ENCODE measurements at regions not wholly inside any gene's neighbourhood (a gene's known extent, or its start where the extent isn't known, plus 50 kb on each side); places are given as distances from the start of the nearest gene placed in this dataset.

DNA sequence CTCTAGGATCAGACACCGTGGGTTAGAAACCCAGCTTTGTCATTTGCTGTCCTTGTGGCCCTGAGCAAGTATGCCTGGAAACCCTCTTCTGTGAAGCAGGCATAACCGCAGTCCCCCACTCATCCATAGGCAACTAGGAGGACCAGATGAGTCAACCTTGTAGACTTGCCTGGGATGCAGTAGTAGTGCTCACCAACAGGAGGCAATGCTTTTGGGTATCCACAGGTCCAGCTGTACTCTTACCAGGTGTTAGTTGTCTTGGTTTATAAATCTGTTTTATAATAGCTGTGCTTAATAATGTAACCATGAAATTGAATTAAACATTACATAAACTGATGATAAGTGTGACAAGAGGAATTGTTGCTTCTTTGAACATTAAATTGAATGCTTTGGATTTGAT is 389.3 kb downstream of the IL20RB start:
- no peaks in the 10 kb centered on the region for H3K36me3 ChIP-seq (ENCODE audit: control insufficient read depth, insufficient read depth, low read length)
- WGBS, 2 experiments (ENCODE audit: insufficient coverage in 2 of 2), result 83 to 100% methylated on average over 1 to 2 of the region's 2 CpGs
- H3K4me1 ChIP-seq (ENCODE audit: control insufficient read depth, insufficient read depth, low read length, poor library complexity, severe bottlenecking), result no peaks in the 10 kb centered on the region
- H3K9me3 ChIP-seq (ENCODE audit: control insufficient read depth, low read length), result no peaks in the 10 kb centered on the region
- no peak overlapping the region for H3K4me3 ChIP-seq (ENCODE audit: extremely low read depth, insufficient read depth, low read length, poor library complexity, severe bottlenecking)
- no peak overlapping the region for H3K27ac ChIP-seq (ENCODE audit: low read depth, low read length, severe bottlenecking)

DNA sequence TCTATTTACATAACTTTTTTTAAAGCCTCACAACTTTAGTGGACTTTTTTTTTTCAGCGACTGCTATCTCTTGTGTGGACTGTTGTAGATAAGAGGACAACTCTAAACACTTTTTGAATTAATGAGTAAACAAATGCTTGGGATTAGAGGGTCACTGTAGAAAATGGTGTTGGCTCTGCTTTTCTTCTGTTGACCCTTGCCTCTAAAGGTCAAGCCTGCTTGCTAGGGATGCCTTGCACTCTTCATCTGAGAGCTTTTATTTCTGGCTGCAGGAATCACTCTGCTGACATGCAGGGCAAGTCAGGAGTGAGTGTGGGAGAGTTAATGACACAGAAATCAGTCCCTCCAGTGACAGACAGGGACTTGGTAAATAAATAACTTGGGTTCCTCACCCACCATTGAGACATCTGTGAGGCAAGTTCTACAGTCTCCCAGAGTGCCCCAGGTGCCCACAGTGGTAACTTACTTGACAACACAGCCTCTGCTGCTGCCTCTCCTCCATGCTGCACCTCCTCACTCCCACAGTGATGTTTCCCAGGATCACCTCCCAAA is 390.1 kb downstream of the IL20RB start:
- WGBS, 2 experiments (ENCODE audit: insufficient coverage in 2 of 2), result no CpG with 5 or more reads among the region's 1 CpG
- Histone ChIP-seq H3K4me1 (ENCODE audit: control insufficient read depth, insufficient read depth, low read length, poor library complexity, severe bottlenecking) (no peaks in the 10 kb centered on the region), H3K36me3 (ENCODE audit: control insufficient read depth, insufficient read depth, low read length) (no peaks in the 10 kb centered on the region), H3K9me3 (ENCODE audit: control insufficient read depth, low read length) (no peaks in the 10 kb centered on the region), H3K27ac (ENCODE audit: low read depth, low read length, severe bottlenecking) (no peak overlapping the region), H3K4me3 (ENCODE audit: extremely low read depth, insufficient read depth, low read length, poor library complexity, severe bottlenecking) (no peak overlapping the region)

DNA sequence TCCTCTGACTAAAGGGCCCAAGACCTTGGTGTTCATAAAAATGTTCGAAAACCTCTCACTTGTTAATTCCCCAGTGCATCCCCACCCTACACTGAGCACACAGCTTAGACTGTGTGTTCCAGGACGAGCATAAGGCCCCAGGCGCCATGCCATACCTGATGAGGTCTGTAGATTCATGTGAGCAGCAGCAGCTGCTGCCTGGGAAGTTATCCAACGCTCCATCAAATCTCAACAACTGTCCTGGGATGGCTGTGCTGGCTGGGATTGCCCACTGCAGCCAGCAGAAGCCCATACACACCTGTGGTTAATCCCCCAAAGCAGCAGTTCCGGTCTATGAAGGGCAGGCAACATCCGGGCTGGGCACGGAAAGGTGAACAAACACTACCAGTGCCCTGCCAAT is 391.2 kb downstream of the IL20RB start:
- H3K27ac ChIP-seq (ENCODE audit: low read depth, low read length, severe bottlenecking), result no peak overlapping the region

DNA sequence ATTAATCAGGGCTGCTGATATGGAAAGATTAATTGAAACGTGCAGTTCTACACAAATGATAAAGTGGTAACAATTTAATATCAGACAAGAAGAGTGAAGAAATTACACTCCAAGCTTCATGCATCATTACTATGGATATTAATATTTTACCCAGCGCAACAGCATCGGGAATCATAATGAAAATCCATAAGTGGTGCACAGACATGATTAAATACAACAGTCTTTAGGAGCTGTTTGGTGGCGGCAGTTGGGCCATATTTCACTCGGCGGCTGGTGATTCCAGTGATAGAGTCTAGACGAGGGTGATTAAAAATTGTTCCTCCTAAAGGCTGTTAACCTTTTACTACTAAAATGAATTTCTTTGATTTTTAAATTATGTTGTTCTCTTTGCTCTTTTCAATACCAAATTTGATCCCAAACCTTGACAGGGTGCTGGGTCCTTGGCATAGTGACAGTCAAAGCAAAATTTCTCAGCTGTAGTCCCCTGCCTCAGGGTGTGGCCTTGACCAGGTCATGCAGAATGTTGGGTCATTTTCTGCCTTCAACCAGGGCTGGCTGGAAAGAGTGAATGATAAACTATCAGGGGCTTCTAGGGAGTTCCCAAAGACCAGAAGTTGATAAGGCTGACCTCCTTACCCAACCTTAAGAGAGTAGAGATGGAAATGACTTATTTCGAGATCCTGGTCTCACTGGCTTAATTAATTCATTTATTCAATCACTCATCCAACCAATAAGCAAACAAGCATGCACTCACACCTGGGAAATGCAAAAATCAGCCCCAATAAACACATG is 392.0 kb downstream of the IL20RB start:
- Histone ChIP-seq H3K36me3 (ENCODE audit: control insufficient read depth, insufficient read depth, low read length) (no peaks in the 10 kb centered on the region), H3K4me1 (ENCODE audit: control insufficient read depth, insufficient read depth, low read length, poor library complexity, severe bottlenecking) (no peaks in the 10 kb centered on the region), H3K9me3 (ENCODE audit: control insufficient read depth, low read length) (no peaks in the 10 kb centered on the region), H3K4me3 (ENCODE audit: extremely low read depth, insufficient read depth, low read length, poor library complexity, severe bottlenecking) (no peak overlapping the region), H3K27ac (ENCODE audit: low read depth, low read length, severe bottlenecking) (no peak overlapping the region)
- WGBS, 2 experiments (ENCODE audit: insufficient coverage in 2 of 2), result 80 to 100% methylated on average over 1 to 7 of the region's 8 CpGs

More for the DNA sequence above, 391.2 kb downstream of the IL20RB start:
- H3K4me3 ChIP-seq (ENCODE audit: extremely low read depth, insufficient read depth, low read length, poor library complexity, severe bottlenecking), result no peak overlapping the region
- 50 to 75% methylated on average over 2 to 5 of the region's 7 CpGs for WGBS, 2 experiments (ENCODE audit: insufficient coverage in 2 of 2)
- H3K9me3 ChIP-seq (ENCODE audit: control insufficient read depth, low read length), result no peaks in the 10 kb centered on the region
- no peaks in the 10 kb centered on the region for H3K4me1 ChIP-seq (ENCODE audit: control insufficient read depth, insufficient read depth, low read length, poor library complexity, severe bottlenecking)
- H3K36me3 ChIP-seq (ENCODE audit: control insufficient read depth, insufficient read depth, low read length), result no peaks in the 10 kb centered on the region

DNA sequence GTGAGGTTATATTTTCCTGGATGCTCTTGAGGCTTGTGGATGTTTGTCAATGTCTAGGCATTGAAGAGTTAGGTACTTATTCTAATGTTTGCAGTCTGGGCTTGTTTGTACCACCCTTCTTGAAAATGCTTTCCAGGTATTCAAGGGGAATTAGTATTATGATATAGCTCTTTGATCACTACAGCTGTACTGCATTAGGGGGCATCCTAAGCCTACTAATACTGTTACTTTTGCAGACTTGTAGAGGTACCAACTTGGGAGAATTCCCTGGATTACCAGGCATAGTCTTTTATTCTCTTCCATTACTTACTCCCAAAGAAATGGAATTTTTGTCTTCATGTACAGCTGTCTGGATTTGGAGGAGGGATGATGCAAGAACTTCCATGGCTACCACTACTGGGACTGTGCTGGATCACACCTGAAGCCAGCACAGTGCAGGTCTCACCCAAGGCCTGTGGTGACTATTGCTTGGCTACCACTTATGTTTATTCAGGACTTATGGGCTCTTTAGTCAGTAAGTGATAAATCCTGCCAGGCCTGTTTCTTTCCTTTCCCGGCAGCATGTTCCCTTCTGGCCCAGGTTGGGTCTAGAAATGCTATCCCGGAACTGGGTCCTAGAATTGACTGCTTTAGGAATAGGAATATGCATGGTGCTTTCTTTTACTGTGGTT is 402.9 kb downstream of the IL20RB start:
- no peaks in the 10 kb centered on the region for H3K4me1 ChIP-seq (ENCODE audit: control insufficient read depth, insufficient read depth, low read length, poor library complexity, severe bottlenecking)

DNA sequence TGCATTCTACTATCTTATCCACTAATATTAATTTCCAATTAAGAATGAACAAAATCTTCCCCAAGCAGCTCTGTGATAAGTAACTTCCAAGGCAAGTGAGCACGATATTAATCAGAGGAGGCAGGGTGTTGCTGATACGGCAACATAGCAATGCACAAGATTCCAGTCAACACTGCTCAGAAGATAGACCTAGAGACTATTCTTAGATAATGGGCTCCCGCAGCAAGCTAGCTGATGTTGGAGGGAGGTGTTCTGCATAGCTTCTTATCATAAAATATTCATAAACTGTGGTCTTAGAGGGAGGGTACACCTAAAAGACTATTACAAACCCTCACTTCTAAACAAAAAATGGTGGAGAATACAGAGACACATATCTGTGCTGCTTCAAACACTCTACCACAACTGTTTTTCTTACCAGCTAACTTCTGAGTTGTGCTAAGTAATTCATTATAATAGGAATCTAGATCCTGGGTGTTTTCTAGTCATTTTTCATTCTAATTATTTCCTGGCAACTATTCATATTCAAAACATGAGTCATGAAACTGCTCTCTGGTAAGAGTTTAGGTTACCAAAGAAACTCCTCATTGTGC is 382.0 kb upstream of the SOX14 start:
- H3K9me3 ChIP-seq (ENCODE audit: control insufficient read depth, low read length), result no peaks in the 10 kb centered on the region
- H3K36me3 ChIP-seq (ENCODE audit: control insufficient read depth, insufficient read depth, low read length), result no peaks in the 10 kb centered on the region
- no peaks in the 10 kb centered on the region for H3K4me1 ChIP-seq (ENCODE audit: control insufficient read depth, insufficient read depth, low read length, poor library complexity, severe bottlenecking)
- no peak overlapping the region for H3K4me3 ChIP-seq (ENCODE audit: extremely low read depth, insufficient read depth, low read length, poor library complexity, severe bottlenecking)
- H3K27ac ChIP-seq (ENCODE audit: low read depth, low read length, severe bottlenecking), result no peak overlapping the region
- 86 to 100% methylated on average over 1 of the region's 3 CpGs for WGBS, 2 experiments (ENCODE audit: insufficient coverage in 2 of 2)

More for the DNA sequence above, 402.9 kb downstream of the IL20RB start:
- 80 to 100% methylated on average over 1 of the region's 2 CpGs for WGBS, 2 experiments (ENCODE audit: insufficient coverage in 2 of 2)
- Histone ChIP-seq H3K9me3 (ENCODE audit: control insufficient read depth, low read length) (no peaks in the 10 kb centered on the region), H3K4me3 (ENCODE audit: extremely low read depth, insufficient read depth, low read length, poor library complexity, severe bottlenecking) (no peak overlapping the region), H3K36me3 (ENCODE audit: control insufficient read depth, insufficient read depth, low read length) (no peaks in the 10 kb centered on the region), H3K27ac (ENCODE audit: low read depth, low read length, severe bottlenecking) (no peak overlapping the region)

DNA sequence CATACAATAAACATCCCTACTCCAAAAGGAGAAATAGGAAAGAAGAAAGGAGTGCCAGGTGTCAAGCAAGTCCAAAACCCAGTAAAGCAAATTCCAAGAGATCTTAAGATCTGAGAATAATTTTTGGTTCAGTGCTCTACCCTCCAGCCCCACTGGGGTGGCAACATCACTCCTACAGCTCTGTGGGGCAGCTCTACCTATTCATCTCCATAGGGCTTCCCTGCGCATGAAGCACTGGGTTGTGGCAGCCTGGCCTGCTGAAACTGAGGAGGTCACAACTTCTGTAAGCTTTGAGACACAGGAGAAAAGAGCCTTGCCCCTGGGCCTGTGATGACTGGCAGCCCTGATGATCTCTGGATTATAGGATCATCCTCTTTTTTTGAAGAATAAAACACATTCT is 378.2 kb upstream of the SOX14 start:
- no peaks in the 10 kb centered on the region for H3K36me3 ChIP-seq (ENCODE audit: control insufficient read depth, insufficient read depth, low read length)
- no peaks in the 10 kb centered on the region for H3K9me3 ChIP-seq (ENCODE audit: control insufficient read depth, low read length)
- H3K4me3 ChIP-seq (ENCODE audit: extremely low read depth, insufficient read depth, low read length, poor library complexity, severe bottlenecking), result no peak overlapping the region
- no peak overlapping the region for H3K27ac ChIP-seq (ENCODE audit: low read depth, low read length, severe bottlenecking)
- 80% methylated on average over 1 of the region's 1 CpG; no CpG with 5 or more reads in 1 of the 2 experiments for WGBS, 2 experiments (ENCODE audit: insufficient coverage in 2 of 2)
- H3K4me1 ChIP-seq (ENCODE audit: control insufficient read depth, insufficient read depth, low read length, poor library complexity, severe bottlenecking), result no peaks in the 10 kb centered on the region

DNA sequence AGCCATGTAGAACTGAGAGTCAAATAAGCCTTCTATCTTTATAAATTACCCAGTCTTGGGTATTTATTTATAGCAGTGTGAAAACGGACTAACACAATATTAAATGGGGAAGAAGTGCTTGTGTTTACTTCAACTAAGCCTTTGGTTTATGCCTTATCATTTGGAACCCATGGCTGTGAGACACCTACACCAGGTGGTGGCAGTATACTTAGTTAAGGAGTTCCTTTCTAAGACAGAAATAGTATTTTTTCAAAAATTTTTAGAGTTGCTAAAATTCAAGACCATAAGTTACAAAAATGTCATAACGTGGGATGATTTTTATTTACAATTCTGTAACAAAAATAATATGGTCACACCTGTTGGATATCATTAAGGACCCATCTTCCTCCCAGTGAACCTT is 354.5 kb upstream of the SOX14 start:
- Histone ChIP-seq H3K27ac (ENCODE audit: low read depth, low read length, severe bottlenecking) (no peak overlapping the region), H3K36me3 (ENCODE audit: control insufficient read depth, insufficient read depth, low read length) (no peaks in the 10 kb centered on the region), H3K9me3 (ENCODE audit: control insufficient read depth, low read length) (no peaks in the 10 kb centered on the region), H3K4me1 (ENCODE audit: control insufficient read depth, insufficient read depth, low read length, poor library complexity, severe bottlenecking) (no peaks in the 10 kb centered on the region), H3K4me3 (ENCODE audit: extremely low read depth, insufficient read depth, low read length, poor library complexity, severe bottlenecking) (no peak overlapping the region)
- 50% methylated on average over 1 of the region's 2 CpGs; no CpG with 5 or more reads in 1 of the 2 experiments for WGBS, 2 experiments (ENCODE audit: insufficient coverage in 2 of 2)

DNA sequence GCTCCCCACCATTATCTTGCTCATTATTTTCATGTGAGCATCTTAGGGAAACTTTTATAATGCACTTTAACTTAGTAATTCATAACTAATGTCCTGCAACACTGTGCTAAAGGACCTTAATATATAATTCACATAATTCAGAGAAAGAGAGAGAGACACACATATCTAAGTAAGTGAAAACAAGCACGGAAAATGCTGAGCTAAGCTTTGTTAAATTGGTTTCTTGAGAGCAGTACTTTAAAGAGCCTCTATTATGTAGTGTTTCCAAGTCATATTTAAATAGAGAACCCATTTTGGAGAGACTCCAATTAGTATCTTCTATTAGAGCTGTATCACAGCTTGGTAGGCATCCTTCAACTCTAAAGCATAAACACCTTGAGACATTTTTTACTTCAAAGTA is 354.1 kb upstream of the SOX14 start:
- H3K9me3 ChIP-seq (ENCODE audit: control insufficient read depth, low read length), result no peaks in the 10 kb centered on the region
- no peak overlapping the region for H3K27ac ChIP-seq (ENCODE audit: low read depth, low read length, severe bottlenecking)
- H3K4me1 ChIP-seq (ENCODE audit: control insufficient read depth, insufficient read depth, low read length, poor library complexity, severe bottlenecking), result no peaks in the 10 kb centered on the region
- WGBS, 2 experiments (ENCODE audit: insufficient coverage in 2 of 2), result no CpG with 5 or more reads among the region's 1 CpG
- no peak overlapping the region for H3K4me3 ChIP-seq (ENCODE audit: extremely low read depth, insufficient read depth, low read length, poor library complexity, severe bottlenecking)
- no peaks in the 10 kb centered on the region for H3K36me3 ChIP-seq (ENCODE audit: control insufficient read depth, insufficient read depth, low read length)

DNA sequence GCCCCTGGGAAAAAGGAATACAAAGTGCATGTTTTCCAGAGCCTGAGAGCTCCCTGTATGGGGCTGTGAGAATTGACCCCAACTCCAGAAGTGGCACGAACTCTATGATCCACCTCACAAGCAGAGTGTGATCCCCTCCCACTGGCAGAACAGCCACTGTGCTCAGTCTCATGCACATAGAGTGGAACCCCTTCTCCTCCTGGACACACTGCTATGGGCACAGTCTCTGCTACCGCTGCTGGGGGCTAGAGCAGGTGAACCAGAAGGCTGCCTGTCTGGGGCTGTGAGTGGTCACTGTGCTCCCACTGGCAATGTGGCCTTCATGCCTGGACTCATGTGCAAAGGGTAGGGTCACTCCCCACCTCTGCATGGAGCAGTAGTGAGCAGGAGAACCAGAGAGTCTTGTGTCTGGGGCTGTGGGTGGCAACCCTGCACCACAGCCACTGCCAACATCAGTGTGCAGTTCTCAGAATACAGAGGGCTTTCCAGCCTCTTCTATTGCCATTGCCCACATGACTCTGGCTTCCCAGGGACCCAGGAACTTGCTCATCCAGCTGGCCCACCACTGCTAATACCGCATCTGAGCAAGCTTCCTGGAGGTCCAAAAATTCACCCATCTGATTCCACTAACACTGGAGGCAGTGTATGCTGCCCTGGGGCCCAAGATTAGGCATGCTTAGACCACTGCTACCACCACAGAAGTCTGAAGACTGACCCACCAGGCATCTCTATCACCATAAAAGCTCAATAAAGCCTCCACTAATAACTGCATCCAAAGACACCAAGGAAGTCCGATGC is 343.7 kb upstream of the SOX14 start:
- 93 to 94% methylated on average over 2 to 4 of the region's 4 CpGs for WGBS, 2 experiments (ENCODE audit: insufficient coverage in 2 of 2)
- no peaks in the 10 kb centered on the region for H3K36me3 ChIP-seq (ENCODE audit: control insufficient read depth, insufficient read depth, low read length)
- H3K9me3 ChIP-seq (ENCODE audit: control insufficient read depth, low read length), result peaks cover 4% of the 10 kb centered on the region
- H3K27ac ChIP-seq (ENCODE audit: low read depth, low read length, severe bottlenecking), result no peak overlapping the region
- H3K4me3 ChIP-seq (ENCODE audit: extremely low read depth, insufficient read depth, low read length, poor library complexity, severe bottlenecking), result no peak overlapping the region
- no peaks in the 10 kb centered on the region for H3K4me1 ChIP-seq (ENCODE audit: control insufficient read depth, insufficient read depth, low read length, poor library complexity, severe bottlenecking)
